ENCODE measurements at regions not wholly inside any gene's neighbourhood (a gene's known extent, or its start where the extent isn't known, plus 50 kb on each side); places are given as distances from the start of the nearest gene placed in this dataset.
"Not testable (repeated sequence)": the region's sequence is repeated elsewhere in the genome, so short reads cannot be mapped to it uniquely, and the experiment has no call there.

GRCh38 chr2:118374974-118375755, 286.9 kb downstream of the INSIG2 start:
- CTCF ChIA-PET, result no interaction called here
- no peak for DNase-seq (ENCODE audit: low spot score)
- no peak for TF ChIP-seq EZH2 (IDR thresholded peaks at IDR 0.05; ENCODE audit: borderline replicate concordance, low read depth, low read length, poor library complexity, severe bottlenecking)
- TF ChIP-seq, protein P1, sequence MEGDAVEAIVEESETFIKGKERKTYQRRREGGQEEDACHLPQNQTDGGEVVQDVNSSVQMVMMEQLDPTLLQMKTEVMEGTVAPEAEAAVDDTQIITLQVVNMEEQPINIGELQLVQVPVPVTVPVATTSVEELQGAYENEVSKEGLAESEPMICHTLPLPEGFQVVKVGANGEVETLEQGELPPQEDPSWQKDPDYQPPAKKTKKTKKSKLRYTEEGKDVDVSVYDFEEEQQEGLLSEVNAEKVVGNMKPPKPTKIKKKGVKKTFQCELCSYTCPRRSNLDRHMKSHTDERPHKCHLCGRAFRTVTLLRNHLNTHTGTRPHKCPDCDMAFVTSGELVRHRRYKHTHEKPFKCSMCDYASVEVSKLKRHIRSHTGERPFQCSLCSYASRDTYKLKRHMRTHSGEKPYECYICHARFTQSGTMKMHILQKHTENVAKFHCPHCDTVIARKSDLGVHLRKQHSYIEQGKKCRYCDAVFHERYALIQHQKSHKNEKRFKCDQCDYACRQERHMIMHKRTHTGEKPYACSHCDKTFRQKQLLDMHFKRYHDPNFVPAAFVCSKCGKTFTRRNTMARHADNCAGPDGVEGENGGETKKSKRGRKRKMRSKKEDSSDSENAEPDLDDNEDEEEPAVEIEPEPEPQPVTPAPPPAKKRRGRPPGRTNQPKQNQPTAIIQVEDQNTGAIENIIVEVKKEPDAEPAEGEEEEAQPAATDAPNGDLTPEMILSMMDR (conservative IDR thresholded peaks at IDR 0.05; ENCODE audit: low read depth, low read length), result no peak
- H3K9me3 ChIP-seq (ENCODE audit: low read depth, low read length, poor library complexity, severe bottlenecking), result no peaks in the 10 kb centered on the region
- H3K27ac ChIP-seq (ENCODE audit: low read depth, low read length, poor library complexity, severe bottlenecking), result no peak overlapping the region
- no peaks in the 10 kb centered on the region for H3K27me3 ChIP-seq (replicated peaks; ENCODE audit: insufficient read depth, low read depth, low read length, poor library complexity)
- POLR2A ChIA-PET (ENCODE audit: low non-redundant PET), result no interaction called here
- intact Hi-C loops (cut with micrococcal nuclease; ENCODE audit: unreplicated experiment), result loop anchor here (10.0 kb wide), 1 partner anchor 480 kb away; no protein-coding TSS in a partner anchor
- no peak overlapping the region for H3K4me3 ChIP-seq (ENCODE audit: low read depth, low read length, poor library complexity, severe bottlenecking)
- BruUV-seq (replicated peaks), result no TSS peak
- H3K4me1 ChIP-seq (ENCODE audit: insufficient read depth, low read length, poor library complexity, severe bottlenecking), result no peaks in the 10 kb centered on the region
- no peaks in the 10 kb centered on the region for H3K36me3 ChIP-seq (ENCODE audit: insufficient read depth, low read length, poor library complexity, severe bottlenecking)

DNA sequence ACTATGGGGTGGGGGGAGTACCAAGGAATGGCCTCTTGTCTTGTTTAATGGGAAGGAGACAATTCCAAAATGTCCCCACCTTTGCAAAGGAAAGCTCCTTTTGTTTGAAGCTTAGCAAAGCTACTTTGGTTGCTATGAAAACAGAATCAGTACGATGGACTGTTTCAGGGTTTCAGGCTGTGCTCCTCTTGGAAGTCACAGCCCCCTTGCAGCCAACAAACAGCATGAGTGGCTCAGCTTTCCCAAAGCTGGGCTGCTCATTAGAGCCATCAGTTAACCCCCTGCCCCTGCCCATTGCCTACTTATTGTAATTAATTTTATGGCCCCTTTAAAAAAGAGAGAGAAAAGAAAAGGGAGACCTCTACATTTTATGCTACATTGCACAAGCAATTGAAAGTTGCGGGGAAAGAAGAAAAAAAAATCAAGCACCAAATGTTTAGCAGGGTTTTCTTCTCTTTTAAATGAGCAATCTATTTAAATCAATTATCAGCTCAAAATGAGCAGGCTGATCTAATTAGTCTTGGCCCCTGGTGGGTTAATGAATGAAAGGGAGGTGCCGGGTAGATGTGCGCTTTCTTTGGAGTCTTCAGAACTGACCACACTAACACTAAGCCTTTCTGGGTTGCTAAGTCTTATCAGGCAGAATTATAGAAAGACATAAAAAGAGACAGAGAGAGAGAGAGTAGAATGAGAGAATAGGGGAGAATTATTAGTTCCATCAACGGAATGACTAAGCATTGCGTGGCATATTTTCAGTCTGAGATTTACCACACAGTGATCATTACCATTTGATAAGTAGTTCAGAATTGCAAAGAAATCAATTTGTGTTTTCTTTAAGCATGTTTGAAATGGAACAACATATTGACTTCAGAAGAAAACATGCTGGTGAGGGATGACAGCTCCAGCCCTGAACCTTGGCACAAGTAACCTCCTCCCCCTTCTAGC, 284.9 kb downstream of the INSIG2 start:
- Histone ChIP-seq H3K4me1 (ENCODE audit: insufficient read depth, low read length, poor library complexity, severe bottlenecking) (no peaks in the 10 kb centered on the region), H3K9me3 (ENCODE audit: low read depth, low read length, poor library complexity, severe bottlenecking) (no peaks in the 10 kb centered on the region), H3K27ac (ENCODE audit: low read depth, low read length, poor library complexity, severe bottlenecking) (no peak overlapping the region), H3K4me3 (ENCODE audit: low read depth, low read length, poor library complexity, severe bottlenecking) (no peak overlapping the region), H3K27me3 (replicated peaks; ENCODE audit: insufficient read depth, low read depth, low read length, poor library complexity) (no peaks in the 10 kb centered on the region), H3K36me3 (ENCODE audit: insufficient read depth, low read length, poor library complexity, severe bottlenecking) (no peaks in the 10 kb centered on the region)
- BruUV-seq (replicated peaks), result no TSS peak
- intact Hi-C loops (cut with micrococcal nuclease; ENCODE audit: unreplicated experiment), result loop anchor here (10.0 kb wide), 1 partner anchor 482 kb away; no protein-coding TSS in a partner anchor
- DNase-seq (ENCODE audit: low spot score), result no peak
- POLR2A ChIA-PET (ENCODE audit: low non-redundant PET), result no interaction called here
- CTCF ChIA-PET, result no interaction called here
- no peak for TF ChIP-seq EZH2 (IDR thresholded peaks at IDR 0.05; ENCODE audit: borderline replicate concordance, low read depth, low read length, poor library complexity, severe bottlenecking)
- TF ChIP-seq, protein P1 (conservative IDR thresholded peaks at IDR 0.05; ENCODE audit: low read depth, low read length), result no peak

DNA sequence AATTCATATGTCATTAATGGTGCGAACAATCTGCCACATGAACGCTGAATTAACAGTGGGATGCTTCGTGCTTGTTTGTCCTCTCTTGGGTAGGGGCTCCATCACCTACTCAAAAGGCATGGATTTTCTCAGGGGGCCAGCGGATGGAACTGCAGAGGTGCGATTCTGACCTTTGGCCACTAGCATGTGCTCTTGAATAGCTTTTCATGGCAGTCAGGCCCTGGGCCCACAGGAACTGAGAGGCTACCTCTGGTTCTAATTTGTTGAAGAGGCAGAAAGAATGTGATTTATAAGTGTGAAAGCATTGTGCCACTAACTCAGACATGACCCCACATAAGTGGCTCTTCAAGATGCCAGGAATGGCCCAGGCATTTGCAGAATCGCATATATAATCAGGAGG, 283.2 kb downstream of the INSIG2 start:
- intact Hi-C loops (cut with micrococcal nuclease; ENCODE audit: unreplicated experiment), result loop anchor here (10.0 kb wide), 1 partner anchor 483 kb away; no protein-coding TSS in a partner anchor

DNA sequence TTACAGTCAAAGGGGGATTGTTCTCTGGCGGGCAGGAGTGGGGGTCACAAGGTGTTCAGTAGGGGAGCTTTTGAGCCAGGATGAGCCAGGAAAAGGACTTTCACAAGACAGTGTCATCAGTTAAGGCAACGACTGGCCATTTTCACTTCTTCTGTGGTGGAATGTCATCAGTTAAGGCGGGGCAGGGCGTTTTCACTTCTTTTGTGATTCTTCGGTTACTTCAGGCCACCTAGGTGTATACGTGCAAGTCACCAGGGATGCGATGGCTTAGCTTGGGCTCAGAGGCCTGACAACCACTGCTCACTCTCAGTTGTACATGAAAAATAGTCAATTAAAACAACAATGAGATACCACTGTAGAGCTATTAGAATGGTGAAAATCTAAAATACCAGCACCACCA, 281.2 kb downstream of the INSIG2 start:
- H3K36me3 ChIP-seq (ENCODE audit: insufficient read depth, low read length, poor library complexity, severe bottlenecking); H3K27ac ChIP-seq (ENCODE audit: low read depth, low read length, poor library complexity, severe bottlenecking); H3K9me3 ChIP-seq (ENCODE audit: low read depth, low read length, poor library complexity, severe bottlenecking); POLR2A ChIA-PET (ENCODE audit: low non-redundant PET); DNase-seq (ENCODE audit: low spot score); CTCF ChIA-PET; H3K27me3 ChIP-seq (replicated peaks; ENCODE audit: insufficient read depth, low read depth, low read length, poor library complexity); H3K4me3 ChIP-seq (ENCODE audit: low read depth, low read length, poor library complexity, severe bottlenecking); BruUV-seq (replicated peaks); intact Hi-C loops (cut with micrococcal nuclease; ENCODE audit: unreplicated experiment); H3K4me1 ChIP-seq (ENCODE audit: insufficient read depth, low read length, poor library complexity, severe bottlenecking): not testable (repeated sequence)

More for the DNA sequence above, 283.2 kb downstream of the INSIG2 start:
- Histone ChIP-seq H3K27ac (ENCODE audit: low read depth, low read length, poor library complexity, severe bottlenecking) (no peak overlapping the region), H3K4me3 (ENCODE audit: low read depth, low read length, poor library complexity, severe bottlenecking) (no peak overlapping the region), H3K9me3 (ENCODE audit: low read depth, low read length, poor library complexity, severe bottlenecking) (no peaks in the 10 kb centered on the region), H3K36me3 (ENCODE audit: insufficient read depth, low read length, poor library complexity, severe bottlenecking) (no peaks in the 10 kb centered on the region), H3K27me3 (replicated peaks; ENCODE audit: insufficient read depth, low read depth, low read length, poor library complexity) (no peaks in the 10 kb centered on the region), H3K4me1 (ENCODE audit: insufficient read depth, low read length, poor library complexity, severe bottlenecking) (no peaks in the 10 kb centered on the region)
- TF ChIP-seq EZH2 (IDR thresholded peaks at IDR 0.05; ENCODE audit: borderline replicate concordance, low read depth, low read length, poor library complexity, severe bottlenecking), result no peak
- TF ChIP-seq, protein P1 (conservative IDR thresholded peaks at IDR 0.05; ENCODE audit: low read depth, low read length), result peak; percentile 34; the same call in 1 of the 2 replicates
- BruUV-seq (replicated peaks), result no TSS peak
- ChIA-PET POLR2A (ENCODE audit: low non-redundant PET) (no interaction called here), CTCF (interaction anchor here (0.6 kb wide), 1 partner anchor 484 kb away, joined by 3 read pairs; no protein-coding TSS in a partner anchor)
- peak; percentile 9 for DNase-seq (ENCODE audit: low spot score)

Measured in A673 (cell line).